GM12872 (cell line): ENCODE measurements at regions not wholly inside any gene's neighbourhood (a gene's known extent, or its start where the extent isn't known, plus 50 kb on each side); places are given as distances from the start of the nearest gene placed in this dataset.

Source experiments
- TF ChIP-seq, protein P1 (sequence below): IDR thresholded peaks from 3 replicates; pipeline ENCODE4 v1.5.1; 2011; ENCODE audit warnings: low read depth, mild to moderate bottlenecking, low read length, moderate library complexity; ENCODE audit not compliant: insufficient read depth

DNA sequence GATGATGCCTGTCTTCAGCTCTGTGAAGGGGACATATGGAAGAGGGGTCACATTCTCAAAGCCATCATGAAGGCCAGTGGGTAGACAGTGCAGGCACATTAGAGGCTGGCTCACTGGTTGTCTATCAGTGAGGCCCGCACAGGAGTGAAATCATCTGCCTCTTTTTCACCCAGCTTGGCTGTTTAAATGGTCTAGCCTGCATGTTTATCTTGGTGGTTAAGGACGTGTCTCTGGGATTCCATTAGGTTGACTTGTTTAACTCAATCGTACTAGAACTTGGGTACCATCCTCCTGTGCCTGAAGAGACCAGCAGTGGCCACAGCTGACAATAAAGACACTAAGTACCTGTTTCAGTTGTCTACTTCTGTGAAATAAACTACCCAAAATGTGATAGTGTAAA lies 219.3 kb downstream of the PLPP3 start:
- TF ChIP-seq, protein P1, sequence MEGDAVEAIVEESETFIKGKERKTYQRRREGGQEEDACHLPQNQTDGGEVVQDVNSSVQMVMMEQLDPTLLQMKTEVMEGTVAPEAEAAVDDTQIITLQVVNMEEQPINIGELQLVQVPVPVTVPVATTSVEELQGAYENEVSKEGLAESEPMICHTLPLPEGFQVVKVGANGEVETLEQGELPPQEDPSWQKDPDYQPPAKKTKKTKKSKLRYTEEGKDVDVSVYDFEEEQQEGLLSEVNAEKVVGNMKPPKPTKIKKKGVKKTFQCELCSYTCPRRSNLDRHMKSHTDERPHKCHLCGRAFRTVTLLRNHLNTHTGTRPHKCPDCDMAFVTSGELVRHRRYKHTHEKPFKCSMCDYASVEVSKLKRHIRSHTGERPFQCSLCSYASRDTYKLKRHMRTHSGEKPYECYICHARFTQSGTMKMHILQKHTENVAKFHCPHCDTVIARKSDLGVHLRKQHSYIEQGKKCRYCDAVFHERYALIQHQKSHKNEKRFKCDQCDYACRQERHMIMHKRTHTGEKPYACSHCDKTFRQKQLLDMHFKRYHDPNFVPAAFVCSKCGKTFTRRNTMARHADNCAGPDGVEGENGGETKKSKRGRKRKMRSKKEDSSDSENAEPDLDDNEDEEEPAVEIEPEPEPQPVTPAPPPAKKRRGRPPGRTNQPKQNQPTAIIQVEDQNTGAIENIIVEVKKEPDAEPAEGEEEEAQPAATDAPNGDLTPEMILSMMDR, result no peak

DNA sequence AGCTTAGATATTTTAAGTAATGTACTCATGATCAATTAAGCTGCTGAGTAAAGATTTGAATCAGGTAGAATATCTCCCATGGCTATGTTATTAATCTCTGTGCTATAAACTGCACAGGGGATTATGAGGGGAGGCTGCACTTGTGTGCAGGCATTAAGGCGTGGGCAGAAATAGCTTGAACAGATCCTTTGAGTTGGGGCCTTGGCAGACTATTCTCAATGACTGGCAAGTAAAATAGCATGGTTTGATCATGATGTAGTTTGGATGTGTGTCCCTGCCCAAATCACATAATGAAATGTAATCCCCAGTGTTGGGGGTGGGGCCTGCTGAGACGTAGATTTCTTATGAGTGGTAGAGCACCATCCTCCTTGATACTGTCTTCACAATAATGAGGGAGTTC lies 220.3 kb downstream of the PLPP3 start:
- TF ChIP-seq, protein P1, result no peak

DNA sequence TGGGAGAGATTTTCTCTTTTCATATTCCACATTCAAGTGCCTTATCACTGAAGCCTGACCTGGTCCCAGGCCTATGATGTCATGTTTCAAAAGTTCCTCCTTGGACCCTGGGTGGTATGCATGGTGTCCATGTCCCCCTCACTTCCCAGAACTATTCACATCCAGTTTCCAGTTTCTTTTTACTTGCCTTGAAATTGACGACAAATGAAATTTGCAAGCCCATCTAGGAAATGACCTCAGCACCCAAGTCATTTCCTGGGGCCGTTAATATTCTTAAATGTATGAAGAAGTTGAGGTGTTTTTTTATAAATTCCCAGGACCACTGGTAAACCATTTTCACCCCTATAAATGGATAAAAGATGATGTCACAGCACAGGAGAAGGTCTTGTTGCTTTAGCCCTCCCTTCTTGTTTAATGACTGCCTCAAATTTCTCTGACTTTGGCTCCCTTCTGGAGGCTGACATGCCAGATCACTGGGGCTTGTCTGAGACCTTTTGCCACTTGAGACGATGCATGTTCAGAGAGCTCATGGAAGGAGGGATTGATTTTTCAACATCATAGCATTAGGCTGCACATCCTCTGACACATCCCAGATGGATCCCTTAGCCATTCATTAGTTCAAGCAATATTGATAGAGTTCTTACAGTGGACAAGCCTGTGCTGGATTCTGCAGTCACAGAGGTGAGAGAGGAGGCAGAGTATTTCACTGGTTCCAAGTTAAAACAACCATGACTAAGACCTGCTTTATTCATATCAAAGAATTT lies 221.3 kb downstream of the PLPP3 start:
- TF ChIP-seq, protein P1, result no peak

DNA sequence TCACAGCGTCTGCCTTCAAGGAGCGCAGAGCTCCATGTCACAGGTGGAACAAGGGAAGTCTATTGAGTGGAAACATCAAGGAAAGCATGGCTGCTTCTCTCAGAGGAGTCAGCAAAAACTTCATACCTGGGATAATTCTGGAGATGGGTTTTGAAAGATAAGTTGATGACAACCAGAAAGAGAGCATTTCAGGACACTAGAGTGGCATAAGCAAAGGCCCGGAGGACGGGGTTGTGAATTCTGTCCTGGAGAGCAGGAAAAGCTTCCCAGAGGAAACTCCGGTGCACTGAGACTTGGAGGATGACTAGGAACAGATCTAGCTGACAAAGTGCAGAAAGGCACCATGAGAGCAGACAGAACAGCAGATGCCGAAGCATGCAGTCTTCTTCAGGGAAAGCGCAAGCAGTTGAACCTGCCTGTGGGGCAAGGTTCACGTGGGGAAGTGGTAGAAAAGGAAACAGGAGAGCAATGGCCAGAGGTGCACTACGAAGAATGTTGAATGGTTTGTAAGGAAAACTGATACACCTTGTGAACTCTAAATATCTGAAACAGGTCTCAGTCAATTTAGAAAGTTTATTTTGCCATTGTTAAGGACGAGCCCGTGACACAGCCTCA lies 222.9 kb downstream of the PLPP3 start:
- TF ChIP-seq, protein P1, result no peak

DNA sequence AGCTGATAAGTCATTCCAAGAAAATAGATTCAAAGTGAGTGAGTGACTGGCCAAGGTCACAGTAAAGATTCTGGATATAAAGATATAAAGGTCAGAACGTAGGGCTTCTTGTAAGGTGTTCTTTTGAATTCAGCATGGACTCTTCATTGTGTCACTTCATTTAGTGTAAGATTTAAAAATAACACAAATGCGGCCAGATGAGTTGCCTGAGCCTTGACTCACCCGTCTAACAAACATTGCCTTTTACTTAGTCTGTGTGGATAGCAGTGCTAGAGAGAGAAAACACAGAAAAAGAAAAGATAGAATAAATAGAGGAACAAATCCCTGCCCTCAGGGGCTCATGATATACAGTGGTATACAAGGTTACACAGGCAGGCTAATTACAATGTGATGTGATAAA lies 223.4 kb downstream of the PLPP3 start:
- TF ChIP-seq, protein P1, result no peak

DNA sequence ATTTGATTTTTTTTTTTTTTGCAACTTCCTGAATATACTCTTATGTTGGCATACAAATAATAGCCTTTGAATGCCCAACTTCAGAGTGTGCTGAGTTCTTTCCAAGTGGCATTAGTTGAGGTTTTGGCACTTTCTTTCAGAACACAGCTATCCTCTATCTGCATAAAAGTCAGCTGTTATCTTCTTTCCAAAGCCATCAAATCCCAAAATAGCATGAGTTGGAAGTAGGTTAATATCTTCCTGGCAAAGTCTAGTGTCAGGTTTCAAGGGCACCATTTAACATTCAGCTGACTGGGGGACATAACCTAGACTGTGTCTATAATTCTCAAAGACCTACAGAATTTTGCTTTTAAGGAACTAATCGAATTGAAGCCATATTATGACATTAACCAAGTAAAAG lies 223.9 kb downstream of the PLPP3 start:
- TF ChIP-seq, protein P1, result no peak

DNA sequence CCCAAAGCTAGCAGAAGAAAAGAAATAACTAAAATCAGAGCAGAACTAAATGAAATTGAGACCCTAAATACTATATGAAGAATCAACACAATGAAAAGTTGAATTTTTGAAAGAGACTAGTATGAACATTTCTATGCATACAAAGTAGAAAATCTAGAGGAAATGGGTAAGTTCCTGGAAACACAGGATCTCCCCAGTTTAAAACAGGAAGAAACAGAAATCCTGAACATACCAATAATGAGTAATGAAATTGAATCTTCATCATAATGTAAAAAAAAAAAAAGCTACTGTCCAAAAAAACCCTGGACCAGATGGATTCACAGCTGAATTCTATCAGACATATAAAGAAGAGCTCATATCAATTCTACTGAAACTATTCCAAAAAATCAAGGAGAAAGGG lies 233.5 kb downstream of the PLPP3 start:
- TF ChIP-seq, protein P1, result no peak
